ENCODE measurements at regions not wholly inside any gene's neighbourhood (a gene's known extent, or its start where the extent isn't known, plus 50 kb on each side); places are given as distances from the start of the nearest gene placed in this dataset.
"Not testable (repeated sequence)": the region's sequence is repeated elsewhere in the genome, so short reads cannot be mapped to it uniquely, and the experiment has no call there.

DNA sequence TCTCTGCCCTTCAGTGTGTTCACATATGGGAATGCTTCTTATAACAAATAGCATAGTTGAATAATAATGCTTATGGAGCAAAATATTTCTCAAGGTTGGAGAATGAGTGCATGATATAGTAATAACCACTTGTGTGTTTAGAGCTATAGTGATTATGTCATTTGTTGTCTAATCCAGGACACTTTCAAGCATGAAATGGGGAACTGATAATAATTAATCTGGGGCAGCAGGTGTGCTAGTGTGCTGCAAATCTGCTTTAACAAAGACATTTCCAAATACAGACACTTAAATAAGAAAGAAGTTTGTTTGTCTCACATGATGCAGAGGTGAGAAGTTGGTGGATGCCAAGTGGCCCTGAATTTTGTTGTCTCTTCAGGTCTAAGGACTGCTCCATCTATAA is 579.3 kb upstream of the GRM7 start:
- no peak for DNase-seq (ENCODE audit: low spot score)

DNA sequence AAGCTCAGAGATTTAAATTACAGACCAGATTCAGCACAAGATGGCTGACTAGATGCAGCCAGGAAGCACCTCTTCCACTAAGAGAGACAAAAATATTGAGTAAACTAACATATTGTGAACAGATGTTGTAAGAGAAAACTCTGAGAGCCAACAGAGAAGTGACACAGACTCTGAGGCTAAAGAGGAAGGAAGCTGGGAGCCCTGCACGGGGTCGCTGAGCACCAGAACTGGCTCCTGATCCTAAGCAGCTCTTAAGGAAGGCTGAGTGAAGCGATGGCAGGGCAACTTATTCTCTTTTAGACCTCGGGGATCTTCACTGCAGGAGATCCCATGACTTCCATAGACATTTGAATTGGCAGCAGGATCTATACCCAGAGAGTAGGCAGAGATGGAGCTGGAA is 578.0 kb upstream of the GRM7 start:
- DNase-seq (ENCODE audit: low spot score) = no peak

- DNase-seq (ENCODE audit: low spot score) = no peak
Observed at GRCh38 chr3:6287088-6287875, 573.6 kb upstream of the GRM7 start.

GRCh38 chr3:6301626-6302025 is 559.3 kb upstream of the GRM7 start:
- no peak for DNase-seq (ENCODE audit: low spot score)

- no peak for DNase-seq (ENCODE audit: low spot score)
Observed at GRCh38 chr3:6315906-6316305, 545.0 kb upstream of the GRM7 start.

- DNase-seq (ENCODE audit: low spot score) = no peak
Observed at GRCh38 chr3:6321999-6322398, 538.9 kb upstream of the GRM7 start.

DNA sequence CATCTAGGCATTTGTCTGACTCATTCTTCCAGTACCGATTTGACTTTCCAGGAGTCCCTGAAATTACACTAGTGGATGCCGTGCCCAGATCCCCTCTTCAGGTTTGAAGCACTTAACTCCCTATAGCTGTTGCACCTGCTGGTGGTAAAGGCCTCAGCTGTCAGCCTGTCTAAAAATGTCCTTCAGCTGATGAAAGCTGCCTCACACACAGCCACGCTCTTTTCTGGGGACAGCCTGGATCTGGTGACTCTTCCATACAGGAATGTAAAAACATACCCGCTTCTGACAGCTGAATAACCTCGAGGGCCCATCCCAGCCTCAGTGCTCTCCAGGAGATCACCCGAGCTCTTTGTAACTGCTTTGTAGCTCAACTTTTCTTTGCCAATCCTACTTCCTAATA is 534.1 kb upstream of the GRM7 start:
- no peak for DNase-seq (ENCODE audit: low spot score)

GRCh38 chr3:6340980-6341325 is 520.0 kb upstream of the GRM7 start:
- DNase-seq (ENCODE audit: low spot score) = not testable (repeated sequence)

DNA sequence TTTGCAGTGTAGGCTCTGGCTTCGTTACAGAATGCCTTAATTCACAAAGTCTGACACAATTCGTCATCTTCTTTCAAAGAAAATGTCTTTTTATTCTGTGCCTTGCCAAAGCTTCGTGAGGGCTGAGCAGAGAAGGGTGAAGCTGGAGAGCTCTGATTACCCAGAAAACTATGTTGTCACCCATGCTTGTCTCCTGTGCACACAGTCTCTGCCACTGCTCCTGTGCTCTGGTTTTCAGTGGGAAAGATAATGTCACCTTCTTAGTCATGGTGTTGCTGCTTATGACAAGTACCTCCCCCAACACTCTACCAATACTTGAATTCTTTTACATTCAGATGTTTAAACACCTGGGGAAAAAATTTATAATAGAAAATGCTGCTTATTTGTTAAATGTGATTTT is 509.2 kb upstream of the GRM7 start:
- no peak for DNase-seq (ENCODE audit: low spot score)

- no peak for DNase-seq (ENCODE audit: low spot score)
Observed at GRCh38 chr3:6354653-6355052, 506.3 kb upstream of the GRM7 start.

- no peak for DNase-seq (ENCODE audit: low spot score)
Observed at GRCh38 chr3:6362406-6362805, 498.5 kb upstream of the GRM7 start.

DNA sequence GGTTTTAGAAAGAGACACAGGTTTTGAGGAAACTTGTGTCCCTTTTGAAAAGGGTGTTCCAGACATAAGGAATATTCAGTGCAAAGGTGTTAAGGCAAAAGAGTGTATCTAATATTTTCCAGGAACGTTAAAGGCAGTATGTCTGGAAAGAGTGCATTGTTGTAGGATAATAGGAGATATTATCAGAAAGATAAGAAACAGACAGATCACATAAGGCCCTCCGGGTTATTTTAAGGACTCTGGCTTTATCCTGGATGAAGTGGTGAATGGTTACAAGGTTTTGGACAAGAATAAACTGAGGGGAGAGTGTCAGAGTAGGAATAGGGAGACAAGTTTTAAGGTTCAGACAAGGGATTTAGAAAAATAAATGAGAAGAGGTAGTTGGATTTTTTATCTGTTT is 493.7 kb upstream of the GRM7 start:
- DNase-seq (ENCODE audit: low spot score) = no peak

GRCh38 chr3:6392123-6392522 is 468.8 kb upstream of the GRM7 start:
- no peak for DNase-seq (ENCODE audit: low spot score)

DNA sequence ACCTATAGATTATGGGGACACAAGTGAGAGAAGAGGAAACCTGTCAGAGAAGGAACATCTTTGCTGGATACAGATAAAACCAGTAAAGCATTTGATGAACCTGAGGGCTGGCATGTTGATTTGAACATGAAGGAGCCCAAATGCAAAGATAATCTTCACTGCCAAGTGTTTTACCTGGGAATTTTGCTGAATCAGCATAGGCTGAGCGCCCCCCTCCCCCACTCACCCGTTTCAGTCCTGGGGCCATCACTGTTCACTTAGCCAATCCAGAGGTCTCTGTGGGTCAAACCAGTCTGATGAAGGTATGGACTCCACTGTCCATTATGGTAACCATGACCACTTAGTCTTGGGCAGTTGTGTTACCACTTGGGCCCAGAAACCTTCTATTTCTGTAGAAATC is 466.0 kb upstream of the GRM7 start:
- no peak for DNase-seq (ENCODE audit: low spot score)

DNA sequence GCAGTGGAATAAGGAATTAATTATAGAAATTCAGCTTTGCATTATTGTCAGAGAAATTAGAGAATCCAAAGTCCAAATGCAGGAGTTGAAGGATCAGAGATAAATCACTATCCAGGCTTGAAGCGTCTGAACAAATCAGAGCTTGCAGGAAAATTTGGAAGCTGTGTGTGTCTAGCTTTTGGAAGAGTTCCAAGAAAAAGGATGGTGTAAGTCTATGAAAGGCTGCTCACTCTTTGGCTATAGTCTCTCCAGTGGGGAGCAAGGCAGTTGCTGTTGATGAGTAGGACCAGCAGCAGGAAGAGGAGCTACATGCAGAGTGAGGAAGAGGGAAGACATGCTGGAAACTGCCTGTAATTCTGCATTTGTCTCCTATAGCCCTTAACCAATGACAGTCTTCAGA is 464.3 kb upstream of the GRM7 start:
- no peak for DNase-seq (ENCODE audit: low spot score)

GRCh38 chr3:6402666-6403065 is 458.2 kb upstream of the GRM7 start:
- not testable (repeated sequence) for DNase-seq (ENCODE audit: low spot score)

DNA sequence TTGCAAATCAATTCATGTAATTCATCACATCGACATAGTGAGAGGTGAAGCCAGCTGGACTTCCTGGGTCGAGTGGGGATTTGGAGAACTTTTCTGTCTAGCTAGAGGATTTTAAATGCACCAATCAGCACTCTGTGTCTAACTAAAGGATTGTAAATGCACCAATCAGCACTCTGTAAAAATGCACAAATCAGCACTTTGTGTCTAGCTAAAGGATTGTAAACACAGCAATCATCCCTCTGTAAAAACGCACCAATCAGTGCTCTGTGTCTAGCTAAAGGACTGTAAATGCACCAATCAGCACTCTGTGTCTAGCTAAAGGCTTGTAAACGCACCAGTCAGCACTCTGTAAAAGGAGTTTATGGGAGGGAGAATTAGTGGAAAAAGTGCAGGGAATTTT is 454.0 kb upstream of the GRM7 start:
- DNase-seq (ENCODE audit: low spot score) = not testable (repeated sequence)

- no peak for DNase-seq (ENCODE audit: low spot score)
Observed at GRCh38 chr3:6416049-6416661, 444.8 kb upstream of the GRM7 start.

DNA sequence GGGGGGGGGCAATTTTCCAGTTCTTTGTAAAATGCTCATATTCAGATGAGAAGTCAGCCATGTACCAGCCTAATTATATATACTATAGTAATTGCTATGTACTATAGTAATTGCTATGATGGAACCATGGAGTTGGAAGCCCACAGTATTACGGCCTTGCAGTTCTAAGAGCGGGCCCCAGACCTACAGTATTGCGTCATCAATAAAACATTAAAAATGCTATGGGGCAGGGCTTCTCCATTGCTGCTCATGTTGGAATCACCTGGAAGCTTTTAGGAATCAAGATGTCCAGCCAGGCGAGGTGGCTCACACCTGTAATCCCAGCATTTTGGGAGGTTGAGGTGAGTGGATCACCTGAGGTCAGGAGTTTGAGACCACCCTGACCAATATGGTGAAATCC is 443.7 kb upstream of the GRM7 start:
- no peak for DNase-seq (ENCODE audit: low spot score)

- no peak for DNase-seq (ENCODE audit: low spot score)
Observed at GRCh38 chr3:6418485-6418884, 442.4 kb upstream of the GRM7 start.

DNA sequence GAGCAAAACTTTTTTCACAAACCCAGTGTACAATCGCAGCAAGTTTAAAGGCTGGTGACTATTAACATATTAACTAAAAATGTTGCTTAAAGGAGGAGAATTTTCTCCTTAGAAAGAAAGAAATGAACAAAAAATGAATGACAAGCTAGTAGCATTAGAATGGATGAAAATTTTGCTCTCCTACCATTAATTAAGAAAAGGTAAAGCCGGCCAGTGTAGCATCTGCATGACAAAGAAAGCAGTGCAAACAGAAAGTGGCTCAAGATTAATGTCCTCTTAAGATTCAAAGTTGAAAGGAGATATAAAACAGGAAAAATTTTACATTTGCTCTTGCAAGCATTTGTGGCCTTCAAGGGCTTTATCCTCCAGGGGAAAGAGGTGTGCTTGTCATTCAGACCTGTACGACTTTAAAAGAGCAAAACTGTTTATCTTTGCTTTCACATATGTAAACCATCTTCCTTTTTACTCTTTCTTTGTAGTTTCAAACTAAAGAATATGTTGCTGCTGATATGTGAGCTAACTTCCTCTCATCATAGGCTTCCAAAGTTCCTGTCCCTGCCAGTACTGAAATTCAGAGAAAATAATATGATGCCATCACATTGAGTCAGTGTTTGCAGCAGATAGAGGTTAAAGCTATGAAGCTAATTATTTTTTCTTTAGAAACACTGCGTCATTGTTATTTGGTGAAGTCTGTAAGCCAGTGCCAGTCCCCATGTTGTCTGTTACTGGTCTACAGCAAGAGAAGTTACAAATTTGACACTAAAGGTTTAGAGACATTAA is 439.1 kb upstream of the GRM7 start:
- DNase-seq (ENCODE audit: low spot score) = no peak

- no peak for DNase-seq (ENCODE audit: low spot score)
Observed at GRCh38 chr3:6425289-6425820, 435.6 kb upstream of the GRM7 start.

DNA sequence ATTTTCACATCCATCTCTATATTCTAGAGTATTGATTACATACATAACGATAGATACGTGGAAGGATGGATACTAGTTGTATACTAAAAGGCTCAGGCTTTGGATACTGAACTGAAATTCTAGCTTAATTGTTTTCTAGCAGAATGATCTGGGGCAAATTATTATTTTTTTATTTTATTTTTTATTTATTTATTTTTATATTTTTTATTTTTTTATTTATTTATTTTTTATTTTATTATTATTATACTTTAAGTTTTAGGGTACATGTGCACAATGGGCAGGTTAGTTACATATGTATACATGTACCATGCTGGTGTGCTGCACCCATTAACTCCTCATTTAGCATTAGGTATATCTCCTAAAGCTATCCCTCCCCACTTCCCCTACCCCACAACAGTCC is 432.6 kb upstream of the GRM7 start:
- not testable (repeated sequence) for DNase-seq (ENCODE audit: low spot score)
